ENCODE measurements at regions not wholly inside any gene's neighbourhood (a gene's known extent, or its start where the extent isn't known, plus 50 kb on each side); places are given as distances from the start of the nearest gene placed in this dataset.

GRCh38 chr7:13829914-13830900 is 159.3 kb downstream of the ETV1 start:
- ATAC-seq (no peak), FAIRE-seq (no peak), DNase-seq (ENCODE audit: low read depth, low spot score) (no peak)
- H2AFZ ChIP-seq (ENCODE audit: control insufficient read depth, low read depth, low read length) = no peak overlapping the region
- BruUV-seq (replicated peaks) = no TSS peak
- SMC1A ChIA-PET (ENCODE audit: uncharacterized antibody, unreplicated experiment) = no interaction called here
- no peaks in the 10 kb centered on the region for H3K27me3 ChIP-seq (replicated peaks in 1 of 2; ENCODE audit: control insufficient read depth in 2 of 2, insufficient read depth in 2 of 2, low read length in 1 of 2)
- intact Hi-C loops (cut with micrococcal nuclease; ENCODE audit: unreplicated experiment) (no loop called here), in situ Hi-C loops (cut with MboI) (no loop called here)
- H3K9me3 ChIP-seq (replicated peaks; ENCODE audit: control insufficient read depth, insufficient read depth, low read length) = no peaks in the 10 kb centered on the region
- no peaks in the 10 kb centered on the region for H4K20me1 ChIP-seq (ENCODE audit: control insufficient read depth, insufficient read depth)
- no peaks in the 10 kb centered on the region for H3K79me2 ChIP-seq (ENCODE audit: control insufficient read depth, insufficient read depth, low read length)
- CTCF ChIA-PET = no interaction called here
- RAD21 ChIA-PET (ENCODE audit: unreplicated experiment) = no interaction called here
- TF ChIP-seq, protein P1, sequence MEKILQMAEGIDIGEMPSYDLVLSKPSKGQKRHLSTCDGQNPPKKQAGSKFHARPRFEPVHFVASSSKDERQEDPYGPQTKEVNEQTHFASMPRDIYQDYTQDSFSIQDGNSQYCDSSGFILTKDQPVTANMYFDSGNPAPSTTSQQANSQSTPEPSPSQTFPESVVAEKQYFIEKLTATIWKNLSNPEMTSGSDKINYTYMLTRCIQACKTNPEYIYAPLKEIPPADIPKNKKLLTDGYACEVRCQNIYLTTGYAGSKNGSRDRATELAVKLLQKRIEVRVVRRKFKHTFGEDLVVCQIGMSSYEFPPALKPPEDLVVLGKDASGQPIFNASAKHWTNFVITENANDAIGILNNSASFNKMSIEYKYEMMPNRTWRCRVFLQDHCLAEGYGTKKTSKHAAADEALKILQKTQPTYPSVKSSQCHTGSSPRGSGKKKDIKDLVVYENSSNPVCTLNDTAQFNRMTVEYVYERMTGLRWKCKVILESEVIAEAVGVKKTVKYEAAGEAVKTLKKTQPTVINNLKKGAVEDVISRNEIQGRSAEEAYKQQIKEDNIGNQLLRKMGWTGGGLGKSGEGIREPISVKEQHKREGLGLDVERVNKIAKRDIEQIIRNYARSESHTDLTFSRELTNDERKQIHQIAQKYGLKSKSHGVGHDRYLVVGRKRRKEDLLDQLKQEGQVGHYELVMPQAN (conservative IDR thresholded peaks at IDR 0.05) = no peak
- TF ChIP-seq GABPA (IDR thresholded peaks at IDR 0.05; ENCODE audit: low read depth) (no peak), YBX1 (IDR thresholded peaks at IDR 0.05) (no peak), YY1 (IDR thresholded peaks at IDR 0.05; ENCODE audit: low read depth, low read length) (no peak), PAX5 (IDR thresholded peaks at IDR 0.05; ENCODE audit: borderline replicate concordance, low read depth, low read length) (no peak), IKZF2 (IDR thresholded peaks at IDR 0.05) (no peak), WRNIP1 (IDR thresholded peaks at IDR 0.05; ENCODE audit: borderline replicate concordance, low read depth, low read length) (no peak), ZNF622 (IDR thresholded peaks at IDR 0.05) (no peak), TBL1XR1 (IDR thresholded peaks at IDR 0.05; ENCODE audit: low read depth, low read length) (no peak), NR2C1 (IDR thresholded peaks at IDR 0.05) (no peak), KDM1A (IDR thresholded peaks at IDR 0.05; ENCODE audit: borderline replicate concordance) (no peak)
- TF ChIP-seq, protein P2, sequence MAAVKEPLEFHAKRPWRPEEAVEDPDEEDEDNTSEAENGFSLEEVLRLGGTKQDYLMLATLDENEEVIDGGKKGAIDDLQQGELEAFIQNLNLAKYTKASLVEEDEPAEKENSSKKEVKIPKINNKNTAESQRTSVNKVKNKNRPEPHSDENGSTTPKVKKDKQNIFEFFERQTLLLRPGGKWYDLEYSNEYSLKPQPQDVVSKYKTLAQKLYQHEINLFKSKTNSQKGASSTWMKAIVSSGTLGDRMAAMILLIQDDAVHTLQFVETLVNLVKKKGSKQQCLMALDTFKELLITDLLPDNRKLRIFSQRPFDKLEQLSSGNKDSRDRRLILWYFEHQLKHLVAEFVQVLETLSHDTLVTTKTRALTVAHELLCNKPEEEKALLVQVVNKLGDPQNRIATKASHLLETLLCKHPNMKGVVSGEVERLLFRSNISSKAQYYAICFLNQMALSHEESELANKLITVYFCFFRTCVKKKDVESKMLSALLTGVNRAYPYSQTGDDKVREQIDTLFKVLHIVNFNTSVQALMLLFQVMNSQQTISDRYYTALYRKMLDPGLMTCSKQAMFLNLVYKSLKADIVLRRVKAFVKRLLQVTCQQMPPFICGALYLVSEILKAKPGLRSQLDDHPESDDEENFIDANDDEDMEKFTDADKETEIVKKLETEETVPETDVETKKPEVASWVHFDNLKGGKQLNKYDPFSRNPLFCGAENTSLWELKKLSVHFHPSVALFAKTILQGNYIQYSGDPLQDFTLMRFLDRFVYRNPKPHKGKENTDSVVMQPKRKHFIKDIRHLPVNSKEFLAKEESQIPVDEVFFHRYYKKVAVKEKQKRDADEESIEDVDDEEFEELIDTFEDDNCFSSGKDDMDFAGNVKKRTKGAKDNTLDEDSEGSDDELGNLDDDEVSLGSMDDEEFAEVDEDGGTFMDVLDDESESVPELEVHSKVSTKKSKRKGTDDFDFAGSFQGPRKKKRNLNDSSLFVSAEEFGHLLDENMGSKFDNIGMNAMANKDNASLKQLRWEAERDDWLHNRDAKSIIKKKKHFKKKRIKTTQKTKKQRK (IDR thresholded peaks at IDR 0.05; ENCODE audit: low read depth, low read length) = no peak
- TF ChIP-seq, protein P3, sequence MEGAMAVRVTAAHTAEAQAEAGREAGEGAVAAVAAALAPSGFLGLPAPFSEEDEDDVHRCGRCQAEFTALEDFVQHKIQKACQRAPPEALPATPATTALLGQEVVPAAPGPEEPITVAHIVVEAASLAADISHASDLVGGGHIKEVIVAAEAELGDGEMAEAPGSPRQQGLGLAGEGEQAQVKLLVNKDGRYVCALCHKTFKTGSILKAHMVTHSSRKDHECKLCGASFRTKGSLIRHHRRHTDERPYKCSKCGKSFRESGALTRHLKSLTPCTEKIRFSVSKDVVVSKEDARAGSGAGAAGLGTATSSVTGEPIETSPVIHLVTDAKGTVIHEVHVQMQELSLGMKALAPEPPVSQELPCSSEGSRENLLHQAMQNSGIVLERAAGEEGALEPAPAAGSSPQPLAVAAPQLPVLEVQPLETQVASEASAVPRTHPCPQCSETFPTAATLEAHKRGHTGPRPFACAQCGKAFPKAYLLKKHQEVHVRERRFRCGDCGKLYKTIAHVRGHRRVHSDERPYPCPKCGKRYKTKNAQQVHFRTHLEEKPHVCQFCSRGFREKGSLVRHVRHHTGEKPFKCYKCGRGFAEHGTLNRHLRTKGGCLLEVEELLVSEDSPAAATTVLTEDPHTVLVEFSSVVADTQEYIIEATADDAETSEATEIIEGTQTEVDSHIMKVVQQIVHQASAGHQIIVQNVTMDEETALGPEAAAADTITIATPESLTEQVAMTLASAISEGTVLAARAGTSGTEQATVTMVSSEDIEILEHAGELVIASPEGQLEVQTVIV (IDR thresholded peaks at IDR 0.05; ENCODE audit: borderline replicate concordance, partially characterized antibody) = no peak
- no peaks in the 10 kb centered on the region for H3K36me3 ChIP-seq (ENCODE audit: control insufficient read depth in 2 of 2, insufficient read depth in 2 of 2, low read length in 1 of 2)
- no peak overlapping the region for H3K4me3 ChIP-seq
- H3K4me2 ChIP-seq (ENCODE audit: control insufficient read depth, insufficient read depth) = no peak overlapping the region
- H3K4me1 ChIP-seq (ENCODE audit: control insufficient read depth, insufficient read depth, low read length) = no peaks in the 10 kb centered on the region
- no peak overlapping the region for H3K27ac ChIP-seq (ENCODE audit: control insufficient read depth, insufficient read depth)
- 2% methylated on average over 6 of the region's 6 CpGs for WGBS (ENCODE audit: insufficient coverage, insufficient replicate concordance, low lambda C conversion rate, missing lambda C conversion rate)
- no peak overlapping the region for H3K9ac ChIP-seq (ENCODE audit: control insufficient read depth, insufficient read depth, low read length)
- POLR2A ChIA-PET = no interaction called here

Measured in GM12878 (cell line).